Fibroblast of mammary gland (primary cell): ENCODE measurements at regions not wholly inside any gene's neighbourhood (a gene's known extent, or its start where the extent isn't known, plus 50 kb on each side); places are given as distances from the start of the nearest gene placed in this dataset.
"Not testable (repeated sequence)": the region's sequence is repeated elsewhere in the genome, so short reads cannot be mapped to it uniquely, and the experiment has no call there.

ENCODE experiments used
- DNase-seq: peaks from one replicate; pipeline ENCODE4 v3.0.0-alpha.2; 2010; ENCODE audit warnings: low read depth
- H3K4me3 ChIP-seq: 2 replicates; pipeline ENCODE4 v1.5.1; 2011; ENCODE audit warnings: low read depth, mild to moderate bottlenecking, low read length, moderate library complexity; ENCODE audit not compliant: control insufficient read depth
- CTCF ChIP-seq: conservative IDR thresholded peaks from 2 replicates; pipeline ENCODE4 v1.5.1; 2011; ENCODE audit warnings: low read depth, low read length, inconsistent platforms; ENCODE audit not compliant: control insufficient read depth, insufficient read depth

DNA sequence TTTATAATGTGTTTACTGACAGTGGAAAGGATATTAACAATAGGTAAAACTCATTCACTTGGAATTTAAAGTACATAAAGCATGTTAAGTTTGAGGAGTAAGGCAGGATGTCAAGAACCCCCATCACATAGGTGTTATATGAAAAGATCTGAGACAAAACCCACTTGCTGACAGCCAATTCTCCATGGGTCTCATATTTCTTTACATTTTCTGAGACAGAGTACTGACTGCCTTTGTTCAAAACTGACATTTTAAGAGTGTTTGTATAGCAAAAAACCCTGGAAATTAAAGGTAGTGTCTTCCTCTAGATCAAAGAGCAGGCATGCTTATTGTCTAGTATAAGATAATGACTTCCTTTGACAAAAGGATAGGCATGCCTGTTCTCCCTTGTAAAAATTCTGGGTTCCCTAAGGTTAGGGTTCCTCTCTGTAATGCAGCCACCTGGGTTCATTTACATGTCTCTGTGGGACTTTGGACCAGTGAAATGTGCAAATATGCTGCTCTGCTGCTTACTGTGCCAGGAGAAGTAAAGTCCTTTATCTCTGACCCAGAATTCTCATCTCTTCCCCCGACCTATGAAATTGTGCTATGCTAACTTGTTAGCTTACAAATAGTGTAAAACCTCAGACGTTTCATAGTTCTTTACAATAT lies 123.6 kb downstream of the PCDH18 start:
- no peak for TF ChIP-seq CTCF
- H3K4me3 ChIP-seq: no peak overlapping the region
- no peak for DNase-seq

- DNase-seq, H3K4me3 ChIP-seq: not testable (repeated sequence)
Observed at GRCh38 chr4:137405833-137406232, 126.5 kb downstream of the PCDH18 start.

- peak; percentile 74 for DNase-seq
- no peak for TF ChIP-seq CTCF
- no peak overlapping the region for H3K4me3 ChIP-seq
Observed at GRCh38 chr4:137394018-137394417, 138.3 kb downstream of the PCDH18 start.

DNA sequence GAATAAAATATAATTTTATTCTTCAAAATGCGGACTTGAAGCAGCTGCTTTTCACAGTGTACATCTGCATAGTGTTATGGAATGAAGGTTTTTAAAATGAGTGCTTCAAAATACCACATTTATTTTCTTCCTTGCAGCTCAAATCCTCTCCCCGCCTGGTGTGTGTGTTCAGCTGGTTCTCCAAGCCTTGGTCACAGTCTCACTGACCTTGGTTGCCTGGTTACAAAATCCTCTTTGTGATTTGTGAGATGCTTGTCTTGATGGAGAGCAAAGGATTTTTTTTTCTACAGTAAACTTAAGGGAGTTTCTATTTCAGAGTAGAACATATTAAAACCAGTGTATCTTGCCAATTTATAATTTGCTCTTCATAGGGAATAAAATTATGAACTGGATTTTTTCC lies 139.2 kb downstream of the PCDH18 start:
- DNase-seq: peak; percentile 48
- no peak for TF ChIP-seq CTCF
- no peak overlapping the region for H3K4me3 ChIP-seq

DNA sequence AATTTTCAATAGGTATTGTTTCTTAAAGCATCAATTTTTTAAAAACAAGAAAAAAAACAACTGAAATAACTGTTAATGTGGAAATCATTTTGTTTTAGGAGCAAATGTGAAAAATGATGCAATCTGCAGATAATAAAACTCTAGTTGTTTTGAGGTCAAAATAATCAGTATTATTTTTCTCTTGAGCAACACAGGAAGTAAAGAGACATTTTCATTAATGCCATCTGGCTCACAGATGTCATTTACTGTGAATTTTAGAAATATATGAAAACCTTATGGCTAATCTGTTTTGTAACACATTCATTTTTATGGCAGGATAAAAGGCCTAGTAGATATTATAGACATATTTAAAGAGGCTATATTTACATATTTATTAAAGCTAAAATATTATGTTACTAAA lies 141.6 kb downstream of the PCDH18 start:
- no peak overlapping the region for H3K4me3 ChIP-seq
- peak; percentile 86 for DNase-seq
- TF ChIP-seq CTCF: no peak

DNA sequence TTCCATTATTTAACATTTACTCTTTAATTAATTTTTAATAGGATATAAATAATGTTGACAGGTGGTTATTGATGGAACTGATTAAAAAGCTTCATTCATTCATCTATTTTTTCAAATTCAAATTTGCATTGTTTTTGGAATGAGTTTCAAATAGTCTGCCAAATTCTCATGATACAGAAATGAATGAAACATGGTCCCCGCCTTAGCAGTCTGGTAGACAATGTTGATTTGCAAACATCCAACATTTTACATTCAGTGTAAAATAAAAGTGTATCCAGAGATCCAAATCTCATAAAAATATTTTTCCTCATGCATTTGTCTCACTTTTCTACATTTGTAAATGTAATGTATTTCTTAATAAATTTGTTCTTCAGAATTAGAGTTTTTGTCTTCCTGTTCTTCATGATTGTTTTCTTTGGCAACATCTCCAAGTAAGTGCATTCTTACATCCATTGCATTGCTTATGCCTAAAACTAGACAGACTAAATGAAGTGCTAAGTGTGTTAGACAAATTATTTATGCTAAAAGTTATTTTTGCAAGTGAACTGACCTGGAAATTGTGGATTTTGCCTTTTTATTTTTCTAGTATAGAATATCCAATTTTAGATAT lies 142.3 kb downstream of the PCDH18 start:
- H3K4me3 ChIP-seq: no peak overlapping the region
- DNase-seq: peak; percentile 60
- no peak for TF ChIP-seq CTCF

DNA sequence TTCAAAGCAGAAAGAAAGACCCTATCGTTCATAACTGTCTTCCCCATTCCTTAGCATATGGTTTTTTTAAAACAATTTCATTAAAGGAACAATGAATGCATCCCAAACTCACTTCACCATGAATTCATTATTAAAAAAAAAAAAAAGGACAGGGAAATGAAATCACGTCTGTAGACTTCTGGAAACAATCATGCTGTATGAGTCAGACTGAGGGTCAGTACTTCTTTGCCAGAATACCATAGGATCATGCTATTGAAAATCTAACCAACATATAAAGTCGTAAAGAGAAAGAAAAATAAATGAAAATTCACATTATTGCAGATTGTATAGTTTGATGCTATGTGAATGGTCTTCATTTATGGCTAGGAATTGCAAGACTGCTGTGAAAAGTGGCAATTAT lies 144.4 kb downstream of the PCDH18 start:
- DNase-seq: peak; percentile 90
- H3K4me3 ChIP-seq: no peak overlapping the region
- TF ChIP-seq CTCF: no peak
